Limb (tissue), 2 donors: ENCODE measurements at regions not wholly inside any gene's neighbourhood (a gene's known extent, or its start where the extent isn't known, plus 50 kb on each side); places are given as distances from the start of the nearest gene placed in this dataset.
"Not testable (repeated sequence)": the region's sequence is repeated elsewhere in the genome, so short reads cannot be mapped to it uniquely, and the experiment has no call there.

Experiments
- DNase-seq, 2 donors: peaks; one replicate each; pipeline ENCODE4 v3.0.0-alpha.2; 2016; ENCODE audit errors: extremely low spot score in 2 of 2

DNA sequence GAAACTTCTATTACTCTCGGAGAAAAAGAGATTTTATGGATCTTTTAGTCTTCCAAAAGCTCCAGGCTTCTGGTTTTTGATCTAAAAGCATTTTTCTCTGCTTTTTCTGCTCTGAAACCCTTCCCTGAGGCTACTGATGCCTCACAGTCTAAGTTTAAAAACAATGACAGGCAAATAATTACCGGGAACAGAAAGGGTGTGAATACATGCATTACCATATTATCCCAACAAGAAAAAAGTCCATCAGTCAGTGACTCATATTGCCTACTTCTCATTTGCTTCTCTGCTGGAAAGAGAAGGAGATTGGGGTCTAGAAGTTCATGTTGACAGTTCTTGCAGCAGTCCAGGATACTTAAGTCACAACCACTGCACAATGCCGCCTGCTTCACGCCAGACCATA, 482.9 kb upstream of the C16orf82 start:
- no peak for DNase-seq

GRCh38 chr16:26593700-26594099, 473.0 kb upstream of the C16orf82 start:
- no peak for DNase-seq

GRCh38 chr16:26594666-26595065, 472.1 kb upstream of the C16orf82 start:
- no peak for DNase-seq

DNA sequence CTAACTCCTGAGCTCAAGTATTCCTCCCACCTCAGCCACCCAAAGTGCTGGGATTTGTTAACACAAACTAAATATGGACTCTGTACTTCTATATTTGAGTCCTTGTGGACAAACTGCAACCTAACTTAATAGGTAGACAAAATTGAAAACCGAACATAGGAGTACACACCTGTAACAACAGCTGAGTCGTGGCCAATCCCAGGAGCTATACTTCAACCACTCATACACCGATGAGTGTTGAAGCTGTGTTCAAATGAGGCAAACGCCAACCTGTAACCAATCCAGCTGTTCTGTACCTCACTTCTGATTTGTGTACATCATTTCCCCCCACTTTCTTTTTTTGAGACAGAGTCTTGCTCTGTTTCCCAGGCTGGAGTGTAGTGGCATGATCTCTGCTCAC, 471.5 kb upstream of the C16orf82 start:
- DNase-seq = no peak

- DNase-seq = not testable (repeated sequence)
Observed at GRCh38 chr16:26596033-26596432, 470.7 kb upstream of the C16orf82 start.

DNA sequence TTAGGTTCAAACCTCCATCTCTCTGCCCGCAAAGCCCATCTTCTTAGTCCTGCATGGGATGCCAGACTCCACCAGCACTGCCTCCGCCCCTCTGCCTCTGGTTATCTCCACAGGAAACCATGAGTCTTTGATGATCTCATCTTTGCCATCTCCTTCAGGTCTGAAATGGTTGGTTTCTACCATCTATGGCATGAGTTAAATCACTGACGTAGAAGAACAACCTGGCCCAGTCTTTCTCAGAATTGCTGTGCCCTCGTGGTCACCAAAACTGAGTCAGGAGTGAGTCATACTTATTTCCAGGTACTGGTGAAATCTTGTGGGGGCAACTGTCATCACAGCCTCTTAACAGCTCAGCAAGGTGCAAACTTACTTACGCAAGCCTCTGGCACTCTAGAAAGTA, 468.7 kb upstream of the C16orf82 start:
- DNase-seq = no peak

GRCh38 chr16:26598998-26599784, 467.5 kb upstream of the C16orf82 start:
- peak in 1 of 2 donors; percentile 27 for DNase-seq

- no peak for DNase-seq
Observed at GRCh38 chr16:26599785-26600104, 467.0 kb upstream of the C16orf82 start.

GRCh38 chr16:26601335-26601734, 465.4 kb upstream of the C16orf82 start:
- no peak for DNase-seq

GRCh38 chr16:26605626-26606271, 461.0 kb upstream of the C16orf82 start:
- no peak for DNase-seq

- DNase-seq = no peak
Observed at GRCh38 chr16:26606381-26607150, 460.2 kb upstream of the C16orf82 start.

DNA sequence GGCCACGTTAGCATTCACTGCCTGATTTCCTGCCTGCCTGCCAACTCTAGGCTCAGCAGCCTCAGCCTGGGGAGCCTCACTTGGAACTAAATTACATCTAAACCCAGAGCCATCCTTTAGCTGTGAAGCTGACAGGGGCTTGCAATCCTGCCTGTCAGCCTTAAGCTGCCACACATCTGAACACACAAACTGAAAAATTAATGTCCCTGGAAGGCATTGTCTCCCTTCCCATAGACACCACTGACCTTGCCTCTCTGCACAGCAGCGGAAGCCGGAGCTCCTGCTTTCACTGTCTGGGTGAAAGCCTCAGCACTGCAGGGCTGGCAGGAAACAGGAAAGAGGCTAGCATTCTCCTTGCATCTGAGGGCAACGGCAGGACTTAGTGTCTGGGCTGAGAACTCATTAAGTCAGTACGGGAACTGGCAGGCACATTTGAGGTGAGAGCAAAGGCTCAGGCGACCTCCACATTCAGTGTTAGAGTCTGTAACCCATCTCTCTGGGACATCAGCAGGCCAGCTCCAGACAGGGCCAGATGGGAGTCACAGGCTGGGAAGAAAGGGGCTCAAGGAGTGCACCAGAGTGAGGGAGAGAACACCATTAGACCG, 452.4 kb upstream of the C16orf82 start:
- no peak for DNase-seq

- no peak for DNase-seq
Observed at GRCh38 chr16:26623442-26623841, 443.3 kb upstream of the C16orf82 start.

DNA sequence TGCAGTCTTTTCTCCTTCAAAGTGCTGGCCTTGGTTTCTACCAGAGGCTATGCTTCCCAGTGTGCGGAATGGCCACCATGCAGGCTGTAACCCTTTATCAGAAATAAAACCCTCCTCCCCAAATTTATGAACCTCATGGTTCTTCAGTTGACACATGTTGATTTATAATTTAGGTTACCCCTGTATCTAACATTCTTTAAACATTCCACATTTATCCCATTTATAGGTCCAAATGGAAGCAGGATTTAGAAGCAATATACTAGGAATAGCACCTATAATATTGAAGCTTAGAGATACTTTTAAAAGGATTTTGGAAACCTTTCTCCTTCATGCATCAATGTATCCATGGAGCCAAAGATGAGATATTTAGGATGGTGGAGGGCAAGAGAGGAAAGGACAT, 438.8 kb upstream of the C16orf82 start:
- DNase-seq = no peak

GRCh38 chr16:26631365-26631764, 435.4 kb upstream of the C16orf82 start:
- DNase-seq = not testable (repeated sequence)

DNA sequence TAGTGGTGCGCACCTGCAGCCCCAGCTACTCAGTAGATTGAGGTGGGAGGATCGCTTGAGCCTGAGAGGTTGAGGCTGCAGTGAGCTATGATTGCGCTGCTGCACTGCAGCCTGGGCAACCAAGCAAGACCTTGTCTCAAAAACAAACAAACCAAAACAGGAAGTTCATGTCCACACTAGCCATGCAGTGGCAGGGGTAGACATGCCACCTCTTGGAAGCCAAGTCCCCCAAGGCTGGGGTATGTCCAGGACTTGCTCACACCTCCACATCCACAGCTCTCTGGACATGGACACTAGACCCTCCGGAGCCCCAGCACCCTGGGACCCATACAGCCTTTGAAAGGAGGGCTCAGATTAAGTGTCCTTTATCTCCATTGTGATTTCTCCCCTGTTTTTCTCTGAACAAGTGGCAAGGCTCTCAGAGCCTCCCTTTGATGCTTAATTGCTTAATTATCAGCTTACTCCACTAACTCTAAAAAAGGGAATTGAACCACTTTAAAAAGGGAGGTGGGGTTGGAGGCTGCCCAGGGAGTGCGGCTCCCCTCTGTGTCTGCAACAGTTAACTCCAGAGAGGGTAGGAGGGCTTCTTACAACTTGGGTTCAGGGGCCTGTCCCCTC, 424.6 kb upstream of the C16orf82 start:
- no peak for DNase-seq

DNA sequence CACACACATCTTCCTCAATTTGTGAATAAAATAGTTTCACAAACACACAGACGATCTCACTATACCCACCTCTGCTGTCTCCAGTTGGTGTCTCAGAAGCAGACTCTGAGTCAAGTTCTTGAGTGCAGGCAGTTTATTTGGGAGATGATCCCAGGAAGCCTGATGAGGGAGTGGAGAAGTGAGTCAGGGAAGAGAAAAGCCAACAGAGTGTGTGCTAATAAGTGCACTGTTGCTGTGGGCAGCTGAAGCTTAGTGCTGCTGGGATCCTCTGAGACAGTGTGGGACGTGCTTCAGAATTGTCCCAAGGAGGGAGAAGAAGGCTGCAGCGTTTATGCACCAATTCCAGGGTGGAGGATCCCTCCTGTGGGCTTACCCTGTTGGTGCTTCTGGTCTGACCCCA, 423.2 kb upstream of the C16orf82 start:
- DNase-seq = no peak

- peak in 1 of 2 donors; percentile 13 for DNase-seq
Observed at GRCh38 chr16:26644912-26645543, 421.7 kb upstream of the C16orf82 start.

DNA sequence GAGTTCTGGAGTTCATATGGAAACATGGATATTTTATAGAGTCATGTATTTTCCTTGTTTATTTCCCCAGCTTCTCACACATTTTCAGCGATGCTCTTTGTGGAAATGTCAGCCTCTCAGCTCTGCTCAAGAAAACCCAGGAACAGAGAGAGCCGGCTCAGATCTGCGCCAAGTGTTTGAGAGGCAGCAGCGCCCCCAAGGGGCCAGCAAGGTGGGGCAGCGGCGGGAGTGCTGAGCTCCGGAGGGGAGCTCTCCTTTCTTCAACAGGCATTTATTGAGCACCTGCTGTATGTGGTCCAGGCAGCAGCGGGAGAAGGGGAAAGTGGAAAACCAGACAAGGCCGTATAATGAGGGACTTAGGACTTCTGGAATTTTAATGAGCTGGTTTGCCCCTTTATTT, 421.1 kb upstream of the C16orf82 start:
- peak; percentile 13 to 51 for DNase-seq

DNA sequence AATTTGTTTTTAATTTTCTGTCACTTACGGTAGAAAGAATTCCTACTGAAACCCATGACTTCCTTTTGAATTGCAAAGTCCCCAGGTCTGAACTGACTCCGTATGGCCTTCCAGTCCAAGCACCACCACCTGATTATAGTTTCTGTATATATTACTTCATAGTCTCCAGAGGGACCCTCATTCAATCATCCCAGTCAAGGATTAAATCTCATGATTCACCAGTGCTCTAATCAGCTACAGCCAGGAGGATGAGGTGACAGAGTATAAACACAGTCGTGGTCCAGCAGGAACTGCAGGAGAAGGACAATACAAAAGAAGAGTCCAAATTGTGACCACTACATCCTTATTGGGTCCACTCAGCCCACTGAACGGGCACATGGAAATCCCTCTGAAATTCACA, 418.9 kb upstream of the C16orf82 start:
- DNase-seq = no peak

DNA sequence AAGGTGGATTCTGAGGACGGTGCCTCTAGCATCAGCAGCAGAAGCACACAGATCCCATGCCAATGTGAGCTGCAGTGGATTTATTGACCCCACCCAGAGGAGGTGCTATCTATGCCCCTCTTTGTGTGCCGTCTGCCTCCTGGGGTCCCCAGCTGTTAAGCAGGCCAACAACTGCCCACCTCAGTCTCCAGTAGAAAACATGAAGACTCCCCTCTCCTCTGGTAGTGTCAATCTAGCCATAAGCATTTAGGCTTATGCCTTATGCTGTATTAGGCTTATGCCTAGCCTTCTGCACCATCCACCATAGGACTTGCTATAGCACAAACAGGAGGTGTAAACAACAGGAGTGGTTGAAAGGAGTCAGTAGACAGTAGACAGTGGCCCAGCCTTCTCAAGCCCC, 417.9 kb upstream of the C16orf82 start:
- DNase-seq = no peak
